Urothelium cell line (cell line): ENCODE measurements at regions not wholly inside any gene's neighbourhood (a gene's known extent, or its start where the extent isn't known, plus 50 kb on each side); places are given as distances from the start of the nearest gene placed in this dataset.
"Not testable (repeated sequence)": the region's sequence is repeated elsewhere in the genome, so short reads cannot be mapped to it uniquely, and the experiment has no call there.

Source experiments
- DNase-seq: peaks from one replicate; pipeline ENCODE4 v3.0.0; 2011; ENCODE audit warnings: low spot score, mixed read lengths
- FAIRE-seq: peaks from 2 replicates; lab custom pipeline; 2011; peaks lifted over from hg19 to GRCh38; lab: Jason Lieb, UNC

DNA sequence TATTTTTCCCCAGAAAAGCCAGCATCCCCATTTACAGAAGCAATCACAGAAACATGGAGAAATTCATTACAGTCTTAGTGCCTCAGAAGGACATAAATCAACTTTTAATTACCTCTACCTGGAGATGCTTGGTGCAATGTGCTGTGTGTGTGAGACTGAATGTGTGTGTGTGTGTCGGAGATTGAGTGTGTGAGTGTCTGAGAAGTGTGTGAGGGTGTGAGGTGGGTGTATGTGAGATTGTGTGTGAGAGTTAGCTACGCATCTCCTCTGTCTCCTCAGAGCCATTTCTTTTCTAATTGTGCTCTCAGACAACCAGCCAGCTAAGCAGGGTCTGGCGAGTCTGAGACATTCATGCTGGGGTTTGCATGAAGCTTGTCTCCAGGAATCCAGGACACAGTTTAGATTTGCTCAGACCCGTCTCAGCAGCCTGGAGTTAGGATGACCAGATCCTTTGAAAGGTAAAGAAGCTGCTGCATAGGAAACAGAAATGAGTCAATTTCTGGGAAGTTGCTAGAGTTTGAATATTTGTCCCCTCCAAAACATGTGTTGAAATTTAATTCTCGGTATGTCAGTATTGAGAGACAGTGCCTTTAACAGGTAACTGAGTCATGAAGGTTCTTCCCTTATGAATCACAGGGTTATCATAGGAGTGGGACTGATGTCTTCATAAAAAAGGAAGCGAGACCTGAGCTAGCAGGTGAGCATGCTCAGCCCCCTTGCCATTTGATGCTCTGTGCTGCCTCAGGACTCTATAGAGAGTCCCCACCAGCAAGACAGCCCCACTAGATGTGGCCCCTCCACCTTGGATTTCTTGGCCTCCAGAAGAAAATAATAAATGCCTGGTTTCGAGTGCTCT is 199.0 kb upstream of the PLGLB2 start:
- not testable (repeated sequence) for FAIRE-seq, DNase-seq

DNA sequence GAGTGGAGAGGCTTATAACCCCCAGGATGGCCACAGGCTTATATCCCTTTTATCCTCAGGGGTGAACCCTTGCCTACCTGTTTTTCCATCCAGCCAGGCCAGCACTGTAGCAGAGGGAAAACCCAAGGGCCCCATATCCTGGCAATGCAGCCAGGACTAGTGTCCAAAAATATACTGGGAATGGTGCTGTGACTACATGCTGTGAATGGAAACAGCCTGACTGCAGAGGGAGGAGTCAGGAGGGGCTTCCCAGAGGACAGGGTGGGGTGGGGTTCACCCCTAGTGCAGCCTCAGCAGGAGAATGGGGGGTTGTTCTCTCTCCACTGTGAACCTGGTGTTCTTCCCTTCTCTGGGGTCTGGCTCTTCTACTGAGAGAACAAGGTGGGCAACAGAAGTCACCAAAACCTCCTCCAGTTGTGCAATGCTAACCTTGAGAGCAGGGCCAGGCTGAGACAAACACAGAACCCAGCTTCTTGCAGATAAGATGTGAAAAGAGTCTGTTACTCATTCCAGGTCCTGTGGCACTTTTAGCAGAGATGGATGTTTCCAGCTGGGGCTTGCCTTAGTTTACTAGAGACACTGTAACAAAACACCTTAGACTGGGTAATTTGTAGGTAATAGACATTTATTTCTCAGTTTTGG is 198.2 kb upstream of the PLGLB2 start:
- FAIRE-seq, DNase-seq: not testable (repeated sequence)

DNA sequence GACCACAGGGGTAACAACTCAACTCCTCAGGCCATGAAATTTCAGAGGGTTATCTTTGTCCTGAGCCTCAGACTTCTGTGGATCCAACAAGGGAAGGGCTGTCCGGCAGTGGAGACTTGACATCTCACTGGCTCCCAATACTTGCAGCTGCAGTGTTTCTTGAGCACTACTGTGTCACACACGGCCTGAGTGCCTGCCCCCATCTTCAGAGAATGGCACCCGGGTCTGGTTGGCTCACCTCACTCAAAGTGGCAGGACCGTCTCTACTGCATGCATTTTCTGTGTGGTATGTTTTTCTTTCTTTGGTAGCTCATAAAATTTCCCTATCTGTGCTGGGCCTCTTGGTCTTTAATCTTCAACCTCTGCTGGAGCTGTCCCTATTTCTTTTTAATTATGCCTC is 193.2 kb upstream of the PLGLB2 start:
- FAIRE-seq, DNase-seq: not testable (repeated sequence)

DNA sequence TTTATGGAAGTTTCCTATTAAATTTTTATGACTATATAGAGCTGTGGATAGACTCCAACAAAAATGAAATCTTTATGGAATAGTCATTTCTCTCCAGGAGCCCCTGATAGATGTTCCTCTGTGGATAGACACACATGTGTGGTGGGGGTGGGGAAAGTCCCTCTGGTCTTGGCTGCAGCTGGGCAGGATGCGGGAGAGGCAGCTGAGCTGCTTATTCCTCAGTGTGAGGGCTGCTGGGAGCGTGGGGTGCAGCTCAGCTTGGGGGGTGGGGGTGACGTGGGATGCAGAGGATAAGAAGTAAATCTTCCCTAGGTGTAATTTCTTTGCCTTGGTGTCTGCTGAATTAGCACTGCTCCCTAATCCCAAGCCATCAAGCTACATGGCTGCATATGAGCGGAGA is 192.8 kb upstream of the PLGLB2 start:
- not testable (repeated sequence) for DNase-seq, FAIRE-seq

DNA sequence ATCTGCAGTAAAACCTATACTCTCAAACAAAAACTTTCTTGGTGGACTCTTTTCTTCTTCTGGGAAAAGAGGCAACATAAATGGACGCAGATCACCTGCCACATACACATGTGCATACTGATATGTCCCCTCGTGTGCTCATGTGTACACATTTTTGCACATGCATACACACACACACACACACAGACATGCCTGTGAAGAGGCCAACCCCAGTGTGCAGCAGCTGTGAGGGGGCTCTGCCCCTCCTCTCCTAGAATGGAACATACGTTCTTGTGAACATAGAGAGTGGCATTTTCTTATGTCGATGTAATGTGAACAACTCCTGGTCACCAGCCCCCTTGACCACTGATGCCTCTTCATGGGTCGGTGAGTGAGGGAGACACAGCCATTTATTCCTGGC is 188.9 kb upstream of the PLGLB2 start:
- FAIRE-seq: peak; percentile 23
- DNase-seq: not testable (repeated sequence)

DNA sequence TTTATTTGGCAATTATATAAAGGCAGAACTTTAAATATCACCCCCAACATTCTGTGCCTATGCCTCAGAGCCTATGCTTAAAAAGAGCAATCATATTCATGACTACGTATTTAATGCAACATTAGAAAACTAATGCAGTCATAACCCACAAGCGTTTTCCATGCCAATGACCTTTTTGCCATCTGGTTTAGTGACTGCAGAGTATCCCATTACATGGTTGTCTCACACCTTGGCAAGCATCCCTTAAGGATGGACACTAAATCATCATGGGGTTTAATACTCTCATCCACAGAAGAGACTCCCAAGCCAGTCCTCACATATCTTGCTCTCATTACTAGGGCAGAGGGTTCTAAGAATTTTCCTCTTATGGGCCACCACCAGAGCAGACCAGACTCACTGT is 188.2 kb upstream of the PLGLB2 start:
- not testable (repeated sequence) for FAIRE-seq, DNase-seq

DNA sequence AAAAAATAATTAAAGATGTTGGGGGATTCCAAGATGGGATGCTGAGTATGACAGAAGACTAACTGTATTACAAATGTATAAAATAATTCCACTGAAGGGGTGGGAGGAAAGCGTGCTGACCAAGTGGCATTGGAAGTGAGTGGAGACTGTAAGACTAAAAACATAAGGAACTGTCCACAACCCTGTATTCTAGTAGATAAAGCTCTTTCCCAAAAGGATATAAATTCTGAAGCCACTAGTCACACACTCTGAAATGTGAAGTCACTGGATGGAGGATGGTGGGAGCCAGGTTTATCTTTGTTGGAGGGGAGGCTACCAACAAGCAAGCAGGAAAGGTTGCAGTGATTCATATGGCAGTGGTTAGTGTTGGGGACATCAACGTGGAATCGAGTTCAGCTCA is 182.8 kb upstream of the PLGLB2 start:
- not testable (repeated sequence) for FAIRE-seq, DNase-seq

DNA sequence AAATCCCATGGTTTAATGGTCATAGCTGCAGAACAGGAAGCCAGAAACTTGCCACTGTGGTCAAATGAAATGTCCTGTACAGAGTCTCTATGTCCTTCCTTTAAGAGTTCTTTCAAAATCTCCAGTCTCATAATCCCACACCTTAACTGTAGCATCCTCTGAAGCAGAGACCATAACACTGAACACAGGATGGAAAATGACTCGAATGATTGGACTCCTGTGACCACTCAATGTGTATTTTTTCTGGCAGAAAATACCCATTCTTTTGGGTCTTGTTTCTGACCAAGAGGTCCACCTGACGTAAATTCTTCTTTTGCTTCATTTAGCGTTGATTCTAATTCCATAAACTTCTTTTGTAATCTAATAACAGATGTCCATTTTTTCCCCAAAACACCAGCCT is 181.4 kb upstream of the PLGLB2 start:
- not testable (repeated sequence) for DNase-seq, FAIRE-seq

DNA sequence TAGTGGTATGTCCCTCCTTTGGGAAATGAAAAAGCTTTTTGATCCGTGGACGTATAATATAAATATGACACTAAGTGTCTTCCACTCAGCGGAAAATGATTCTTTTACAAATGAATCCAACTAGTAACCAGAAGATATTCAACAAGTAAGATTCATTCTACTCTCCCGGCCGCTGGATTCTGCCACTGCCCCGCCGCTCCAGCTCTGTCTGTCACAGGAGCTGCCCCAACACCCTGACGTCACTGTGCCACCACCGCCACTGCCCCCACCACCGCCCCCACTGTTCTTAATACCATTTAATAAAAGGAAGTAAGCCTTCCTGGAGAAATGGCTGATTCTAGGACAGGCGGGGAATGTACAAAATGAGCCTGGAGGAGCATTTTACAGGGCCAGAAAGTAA is 180.8 kb upstream of the PLGLB2 start:
- FAIRE-seq, DNase-seq: not testable (repeated sequence)

DNA sequence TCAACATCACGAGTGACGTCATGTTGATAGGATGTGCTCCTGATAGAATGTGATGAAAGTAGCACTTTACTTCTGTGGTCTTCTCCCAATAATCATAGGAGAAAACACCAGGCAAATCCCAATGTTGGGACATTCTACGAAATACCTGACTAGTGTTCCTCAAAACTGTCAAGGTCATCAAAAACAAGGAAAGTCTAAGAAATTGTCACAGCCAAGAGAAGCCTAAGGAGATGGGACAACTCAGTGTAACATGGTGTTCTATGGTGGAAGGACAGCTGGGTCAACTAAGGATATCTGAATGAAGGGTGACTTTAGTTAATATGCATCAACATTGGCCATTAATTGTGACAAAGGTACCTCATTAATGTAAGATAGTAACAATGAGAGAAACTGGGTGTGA is 180.0 kb upstream of the PLGLB2 start:
- not testable (repeated sequence) for FAIRE-seq, DNase-seq

DNA sequence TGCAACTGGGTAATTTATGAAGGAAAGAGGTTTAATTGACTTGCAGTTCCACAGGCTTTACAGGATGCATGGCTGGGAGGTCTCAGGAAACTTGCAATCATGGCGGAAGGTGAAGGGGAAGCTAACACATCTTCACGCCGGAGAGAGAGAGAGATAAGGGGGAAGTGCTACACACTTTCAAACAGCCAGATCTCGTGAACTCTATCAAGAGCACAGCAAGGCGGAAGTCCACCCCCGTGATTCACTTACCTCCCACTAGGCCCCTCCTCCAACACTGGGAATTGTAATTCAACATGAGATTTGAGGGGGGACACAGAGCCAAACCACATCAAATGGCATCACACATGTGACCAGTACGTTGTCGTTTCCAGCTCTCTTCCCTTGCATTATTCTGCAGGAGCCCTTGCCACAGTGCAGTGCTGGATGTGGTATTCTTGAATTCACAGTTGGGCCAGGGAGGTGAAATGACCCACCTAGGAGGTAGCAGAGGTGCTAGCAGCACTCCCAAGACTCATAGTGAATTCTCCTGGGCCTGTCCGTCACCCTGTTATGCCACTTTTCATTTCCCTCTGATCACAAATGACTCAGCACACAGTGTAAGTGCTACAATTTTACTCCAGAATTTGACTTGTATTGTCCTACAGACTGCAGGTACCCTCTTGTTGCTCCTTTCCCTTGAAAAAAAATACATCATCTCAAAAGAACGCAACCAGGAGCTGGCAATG is 179.2 kb upstream of the PLGLB2 start:
- DNase-seq: not testable (repeated sequence)

DNA sequence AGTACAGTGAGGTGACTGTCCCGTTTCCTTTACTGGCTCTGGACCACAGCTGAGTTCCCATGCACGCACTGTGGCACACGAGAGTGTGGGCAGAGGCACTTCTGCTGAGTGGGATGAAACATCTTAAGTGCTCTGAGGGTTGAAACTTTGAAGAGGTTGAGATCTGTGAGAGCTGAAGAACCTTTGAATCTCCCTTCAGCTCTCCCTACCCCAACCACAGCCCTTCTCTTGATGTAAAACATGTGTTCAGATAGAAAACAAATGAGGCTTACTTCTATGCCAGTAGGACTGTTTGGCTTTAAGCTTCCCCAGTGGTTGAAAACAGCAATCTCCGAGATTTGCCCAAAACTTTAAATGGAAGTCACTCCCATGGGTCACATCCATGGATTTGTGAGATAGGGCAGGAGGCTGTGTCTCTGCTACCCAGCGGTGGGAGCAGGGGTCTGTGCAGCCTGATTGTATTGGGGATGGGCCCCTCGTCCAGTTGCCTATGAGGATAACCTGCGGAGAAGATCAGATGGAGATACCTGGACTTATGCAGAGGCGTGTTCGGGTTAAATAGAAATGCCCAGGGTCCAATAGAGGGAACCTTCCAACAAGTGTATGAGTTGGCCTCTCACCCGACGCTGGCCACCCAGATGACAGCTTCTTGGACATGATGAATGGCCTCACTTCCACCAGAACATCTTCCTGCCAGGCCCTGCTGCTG is 178.0 kb upstream of the PLGLB2 start:
- DNase-seq, FAIRE-seq: not testable (repeated sequence)

More for the DNA sequence above, 179.2 kb upstream of the PLGLB2 start:
- not testable (repeated sequence) for FAIRE-seq

DNA sequence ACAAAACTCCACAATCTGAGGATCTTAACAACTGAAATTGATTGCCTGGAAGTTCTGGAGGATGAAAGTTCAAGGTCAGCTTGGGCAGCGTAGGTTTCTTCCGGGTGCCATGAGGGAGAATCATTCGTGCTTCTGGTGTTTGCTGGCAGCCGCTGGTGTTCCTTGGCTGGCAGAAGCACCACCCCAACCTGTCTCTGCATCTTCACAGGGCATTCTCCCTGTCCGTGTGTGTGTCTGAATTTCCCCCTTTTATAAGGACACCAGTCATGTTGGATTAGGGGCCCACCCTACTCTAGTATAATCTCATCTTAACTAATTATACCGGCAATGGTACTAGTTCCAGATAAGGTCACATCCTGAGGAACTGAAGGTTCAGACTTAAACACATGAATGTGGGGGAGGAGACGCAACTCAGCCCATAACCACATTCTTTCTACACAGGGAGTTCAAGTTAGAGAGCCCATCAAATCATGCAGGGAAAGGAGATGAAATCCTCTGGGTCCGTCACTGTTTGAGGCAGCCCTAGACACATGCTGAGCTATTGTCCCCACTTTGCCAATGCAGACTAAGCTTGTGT is 175.9 kb upstream of the PLGLB2 start:
- FAIRE-seq, DNase-seq: not testable (repeated sequence)

DNA sequence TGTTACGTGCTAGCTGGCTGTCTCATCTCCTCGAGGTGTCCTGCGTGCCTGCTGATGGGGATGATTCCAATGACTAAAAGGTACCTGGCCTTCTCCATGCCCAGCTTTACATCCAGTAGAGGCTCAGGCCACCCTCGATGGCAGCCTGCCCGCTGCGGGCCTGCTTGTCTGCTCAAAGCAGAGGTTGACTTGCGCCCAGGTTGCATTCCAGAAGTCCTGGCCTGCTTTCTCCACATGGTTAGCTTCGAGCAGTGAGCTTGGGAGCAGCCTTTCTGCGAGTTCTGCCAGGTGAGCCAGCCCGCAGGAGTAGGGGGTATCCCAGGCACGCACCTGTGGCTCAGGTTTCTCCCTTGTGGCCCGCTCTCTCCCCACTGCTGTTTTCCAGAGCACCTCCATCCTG is 175.0 kb upstream of the PLGLB2 start:
- FAIRE-seq: not testable (repeated sequence)

DNA sequence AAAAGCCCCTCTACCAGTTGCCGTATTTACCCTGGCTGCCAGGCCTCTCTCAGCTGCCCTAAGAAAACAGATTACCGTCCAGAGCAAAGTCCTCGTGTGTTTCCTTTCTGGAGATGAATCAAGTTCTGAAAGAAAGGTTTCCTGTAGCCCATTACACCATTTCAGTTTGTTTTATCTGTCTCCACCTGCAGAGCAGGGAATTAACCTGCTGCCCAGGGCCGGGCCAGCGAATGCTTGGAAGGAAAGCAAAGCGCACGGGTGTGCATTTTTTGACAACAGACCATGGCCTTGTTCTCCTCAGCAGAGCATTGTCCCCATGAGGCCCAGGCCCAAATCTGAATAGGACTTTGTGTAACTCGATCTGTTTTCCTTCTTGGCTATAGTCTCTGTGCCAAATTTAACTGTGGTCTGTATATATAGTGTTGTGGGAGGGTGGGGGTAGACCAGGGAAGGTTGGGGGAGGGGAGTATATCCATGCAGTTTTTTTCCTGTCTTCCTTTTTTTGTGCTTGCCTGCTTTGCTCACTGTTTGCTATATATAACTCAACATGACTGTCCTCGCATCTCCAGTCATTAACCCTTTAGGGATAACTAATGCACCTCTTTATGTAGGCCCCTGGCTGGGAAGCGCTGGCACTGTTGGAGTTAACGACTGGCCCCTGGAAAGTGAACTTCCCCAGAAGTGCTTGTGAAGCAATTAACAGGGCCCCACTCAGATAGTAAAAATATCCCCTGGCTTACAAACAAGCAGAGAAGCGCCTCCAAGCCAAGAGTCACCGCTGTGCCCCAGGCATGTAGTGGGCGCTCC is 174.3 kb upstream of the PLGLB2 start:
- DNase-seq: not testable (repeated sequence)

More for the DNA sequence above, 175.0 kb upstream of the PLGLB2 start:
- DNase-seq: not testable (repeated sequence)

DNA sequence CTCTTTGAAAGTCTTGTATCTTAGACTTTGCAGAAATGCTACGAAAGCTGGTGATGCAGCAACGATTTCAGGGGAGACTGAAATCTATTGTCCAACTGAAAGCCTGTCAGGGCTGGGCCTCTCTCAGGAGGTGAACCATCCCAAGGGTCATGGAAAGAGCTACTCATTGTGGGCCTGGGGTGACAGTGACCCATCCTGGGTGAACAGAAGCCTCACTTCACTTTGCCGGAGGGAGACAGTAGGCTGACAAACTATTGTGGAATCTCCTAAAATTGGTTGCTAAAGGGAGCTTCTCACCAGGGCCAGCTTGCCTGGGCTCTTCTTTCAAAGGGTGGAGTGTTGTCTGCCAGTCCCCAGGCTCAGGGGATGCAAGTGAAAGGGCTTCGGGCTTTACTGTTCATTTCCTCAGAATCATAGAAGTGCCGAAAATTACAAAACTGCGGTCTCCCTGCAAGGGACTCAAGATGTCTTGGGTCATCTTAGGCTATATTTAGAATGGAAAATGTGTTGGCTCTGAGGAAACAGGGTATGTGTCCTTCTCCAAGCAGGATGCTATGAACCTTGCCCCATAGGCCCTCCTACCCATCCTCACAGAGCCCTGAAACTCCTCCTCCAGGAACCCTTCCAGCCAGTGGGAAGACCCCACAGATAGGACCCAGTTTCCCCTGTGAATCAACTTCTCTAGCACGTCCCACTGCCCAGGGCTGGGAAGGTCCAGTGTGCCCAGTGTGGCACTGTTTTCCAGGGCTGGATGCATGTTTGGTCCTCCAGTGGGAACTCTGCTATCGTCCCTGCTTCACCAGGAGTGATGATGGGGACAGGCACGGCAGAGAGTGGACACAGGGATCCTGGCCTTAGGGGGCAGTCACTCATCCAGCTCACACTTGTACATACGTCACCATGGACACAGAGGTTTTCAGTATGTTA is 173.4 kb upstream of the PLGLB2 start:
- not testable (repeated sequence) for FAIRE-seq

More for the DNA sequence above, 174.3 kb upstream of the PLGLB2 start:
- not testable (repeated sequence) for FAIRE-seq

DNA sequence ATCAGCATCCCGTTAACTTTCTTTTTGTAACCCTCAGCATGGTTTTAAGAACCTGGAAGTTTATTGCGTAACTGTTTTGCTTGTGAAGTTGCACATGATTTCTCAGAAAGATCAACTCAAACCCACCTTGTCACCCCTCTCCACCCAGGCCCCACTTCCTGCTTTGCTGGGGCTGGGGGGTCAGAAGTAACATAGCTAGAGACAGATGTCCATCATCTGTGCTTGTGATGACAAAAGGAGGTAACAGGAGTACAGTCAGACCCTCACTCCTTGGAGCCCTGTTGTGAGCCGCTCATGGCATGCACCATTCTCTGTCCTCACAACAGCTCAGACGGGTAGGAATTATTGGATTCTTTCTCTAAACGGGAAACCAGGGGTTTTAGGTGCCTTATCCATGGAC is 172.7 kb upstream of the PLGLB2 start:
- not testable (repeated sequence) for DNase-seq, FAIRE-seq

More for the DNA sequence above, 173.4 kb upstream of the PLGLB2 start:
- DNase-seq: not testable (repeated sequence)

DNA sequence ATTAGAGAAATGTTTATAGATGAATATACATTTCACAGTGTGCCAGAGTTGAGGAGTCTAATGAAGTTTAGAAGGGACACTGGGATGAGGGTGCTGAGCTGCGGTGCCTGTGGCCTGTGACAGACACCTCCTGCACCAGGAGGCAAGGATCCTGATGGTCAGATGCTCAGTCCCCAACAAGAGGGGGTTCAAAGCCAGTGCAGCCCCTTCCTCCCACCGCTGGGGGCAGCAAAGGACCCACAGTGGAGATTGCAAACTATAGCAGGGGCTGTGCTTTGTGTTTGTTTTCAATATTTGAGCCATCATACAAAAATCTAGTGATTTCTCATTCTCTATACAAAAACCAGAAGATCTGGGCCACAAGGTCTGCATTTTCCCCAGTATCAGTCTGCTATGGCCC is 170.5 kb upstream of the PLGLB2 start:
- not testable (repeated sequence) for DNase-seq, FAIRE-seq
